ENCODE measurements at regions not wholly inside any gene's neighbourhood (a gene's known extent, or its start where the extent isn't known, plus 50 kb on each side); places are given as distances from the start of the nearest gene placed in this dataset.
"Not testable (repeated sequence)": the region's sequence is repeated elsewhere in the genome, so short reads cannot be mapped to it uniquely, and the experiment has no call there.

DNA sequence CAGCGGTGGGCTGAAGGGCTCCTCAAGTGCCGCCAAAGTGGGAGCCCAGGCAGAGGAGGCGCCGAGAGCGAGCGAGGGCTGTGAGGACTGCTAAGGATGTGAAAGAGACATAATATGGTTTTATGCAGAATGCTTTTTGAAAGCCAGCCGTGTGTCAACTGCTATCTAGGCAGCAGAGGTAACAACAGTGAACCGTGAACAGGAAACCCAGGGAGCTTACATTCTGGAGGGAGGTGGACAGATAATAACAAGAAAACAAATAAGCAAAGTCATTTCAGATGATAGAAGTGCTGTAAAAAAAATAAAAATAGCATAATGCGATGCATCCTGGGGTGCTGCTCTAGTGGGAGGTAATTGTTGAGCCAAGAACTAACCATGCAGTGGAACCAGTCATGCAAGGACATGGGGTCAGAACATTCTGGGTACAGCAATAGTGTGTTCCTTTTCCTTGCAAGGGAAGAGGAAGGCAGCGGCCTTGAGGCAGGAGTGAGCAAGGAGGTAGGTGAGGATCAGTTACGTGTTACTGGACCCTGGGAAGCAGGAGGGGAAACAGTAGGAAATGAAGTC, 134.4 kb upstream of the TMEM170B start:
- no peak for DNase-seq

DNA sequence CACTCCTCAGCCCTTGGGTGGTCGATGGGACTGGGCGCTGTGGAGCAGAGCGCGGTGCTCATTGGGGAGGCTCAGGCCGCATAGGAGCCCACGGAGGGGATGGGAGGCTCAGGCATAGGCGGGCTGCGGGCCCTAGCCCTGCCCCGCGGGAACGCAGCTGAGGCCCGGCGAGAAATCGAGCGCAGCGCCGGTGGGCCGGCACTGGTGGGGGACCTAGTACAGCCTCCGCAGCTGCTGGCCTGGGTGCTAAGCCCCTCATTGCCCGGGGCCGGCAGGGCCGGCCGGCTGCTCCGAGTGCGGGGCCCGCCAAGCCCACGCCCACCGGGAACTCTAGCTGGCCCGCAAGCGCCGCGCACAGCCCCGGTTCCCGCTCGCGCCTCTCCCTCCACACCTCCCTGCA, 135.0 kb upstream of the TMEM170B start:
- not testable (repeated sequence) for DNase-seq

DNA sequence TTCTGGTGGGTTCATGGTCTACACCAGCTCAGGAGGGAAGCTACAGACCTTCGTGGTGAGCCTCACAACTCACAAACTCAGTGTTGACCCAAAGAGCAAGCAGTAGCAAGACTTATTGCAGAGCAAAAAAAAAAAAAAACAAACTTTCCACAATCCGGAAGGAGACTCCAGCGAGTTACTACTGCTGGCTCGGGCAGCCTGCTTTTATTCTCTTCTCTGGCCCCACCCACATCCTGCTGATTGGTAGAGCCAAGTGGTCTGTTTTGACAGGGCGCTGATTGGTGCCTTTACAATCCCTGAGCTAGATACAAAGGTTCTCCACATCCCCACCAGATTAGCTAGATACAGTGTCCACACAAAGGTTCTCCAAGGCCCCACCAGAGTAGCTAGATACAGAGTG, 135.6 kb upstream of the TMEM170B start:
- not testable (repeated sequence) for DNase-seq

DNA sequence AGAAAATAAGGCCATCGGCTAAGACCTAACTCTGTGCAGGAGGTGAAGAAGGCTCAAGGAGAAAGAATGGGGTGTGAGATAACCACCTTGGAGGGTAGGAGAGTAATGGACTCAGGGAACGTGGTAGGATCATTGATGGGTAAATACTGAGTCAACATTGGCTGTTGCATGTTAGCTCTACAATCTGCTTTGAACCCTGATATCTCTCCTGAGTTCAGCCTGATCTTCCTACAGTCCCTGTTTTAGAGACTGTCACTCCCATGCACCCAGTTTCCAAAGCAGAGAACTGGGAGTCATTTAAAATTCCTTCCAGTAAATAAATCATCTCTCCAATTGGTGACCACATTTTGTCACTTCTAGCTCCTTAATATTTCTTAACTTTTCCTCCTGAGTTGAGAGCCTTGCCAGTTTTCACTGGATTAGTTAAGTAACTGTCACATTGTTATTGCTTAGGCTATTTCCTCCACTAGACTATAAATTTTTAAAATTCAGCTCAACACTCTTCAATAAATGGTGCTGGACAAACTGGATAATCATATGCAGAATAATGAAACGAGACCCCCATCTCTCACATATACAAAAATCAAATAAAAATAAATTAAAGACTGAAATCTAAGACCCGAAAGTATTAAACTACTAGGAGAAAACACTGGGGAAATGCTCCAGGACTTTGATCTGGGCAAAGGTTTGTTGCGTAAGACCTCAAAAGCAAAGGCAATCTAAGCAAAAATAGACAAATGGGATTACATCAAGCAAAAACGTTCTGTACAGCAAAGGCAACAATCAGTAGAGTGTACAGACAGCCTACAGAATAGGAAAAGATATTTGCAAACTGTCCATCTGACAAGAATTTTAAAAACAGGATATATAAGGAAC, 138.9 kb upstream of the TMEM170B start:
- DNase-seq: no peak

- no peak for DNase-seq
These were observed 139.7 kb upstream of the TMEM170B start for GRCh38 chr6:11397622-11398450.

GRCh38 chr6:11396860-11397259, 140.7 kb upstream of the TMEM170B start:
- DNase-seq: no peak

DNA sequence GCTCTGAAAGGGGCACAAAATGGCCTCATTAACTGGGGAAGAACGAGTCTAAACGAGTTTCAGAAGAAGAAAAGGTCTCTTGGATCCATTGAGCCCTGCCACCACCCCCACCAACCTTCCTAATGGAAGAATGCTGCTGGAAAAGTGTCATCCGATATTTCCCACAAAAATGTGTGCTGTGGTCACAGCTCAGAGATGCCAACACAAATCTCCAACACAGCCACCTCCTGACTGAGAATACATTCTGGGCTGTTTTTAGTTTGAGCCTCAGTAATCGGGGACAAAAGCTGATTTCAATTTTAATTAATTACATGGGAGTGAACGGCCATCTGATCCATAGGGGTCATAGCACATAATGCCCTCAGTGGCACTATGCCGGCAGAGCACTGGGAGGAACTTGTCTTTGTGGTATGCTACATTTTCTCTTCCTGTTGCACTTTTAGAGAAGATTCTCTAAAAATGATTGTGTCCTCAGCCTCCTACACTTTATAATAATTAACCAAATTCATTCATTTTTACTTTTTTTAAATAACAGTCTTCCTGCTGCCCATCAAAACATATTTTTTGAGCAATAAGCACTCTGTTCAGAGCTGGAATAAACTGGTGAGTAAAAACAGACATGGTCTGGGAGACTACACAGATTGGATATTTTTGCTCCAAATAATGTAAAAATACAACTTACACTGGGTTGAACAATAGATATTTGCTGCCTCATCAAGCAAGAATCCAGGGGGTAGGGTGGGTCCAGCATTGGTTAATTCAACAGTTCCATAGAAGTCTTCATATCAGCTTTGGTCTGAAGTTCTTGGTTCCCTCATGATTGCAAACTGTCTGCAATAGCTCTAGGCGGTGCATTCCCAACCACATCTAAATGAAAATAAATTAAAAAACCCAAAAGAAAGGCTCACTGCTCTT, 143.6 kb upstream of the TMEM170B start:
- no peak for DNase-seq

DNA sequence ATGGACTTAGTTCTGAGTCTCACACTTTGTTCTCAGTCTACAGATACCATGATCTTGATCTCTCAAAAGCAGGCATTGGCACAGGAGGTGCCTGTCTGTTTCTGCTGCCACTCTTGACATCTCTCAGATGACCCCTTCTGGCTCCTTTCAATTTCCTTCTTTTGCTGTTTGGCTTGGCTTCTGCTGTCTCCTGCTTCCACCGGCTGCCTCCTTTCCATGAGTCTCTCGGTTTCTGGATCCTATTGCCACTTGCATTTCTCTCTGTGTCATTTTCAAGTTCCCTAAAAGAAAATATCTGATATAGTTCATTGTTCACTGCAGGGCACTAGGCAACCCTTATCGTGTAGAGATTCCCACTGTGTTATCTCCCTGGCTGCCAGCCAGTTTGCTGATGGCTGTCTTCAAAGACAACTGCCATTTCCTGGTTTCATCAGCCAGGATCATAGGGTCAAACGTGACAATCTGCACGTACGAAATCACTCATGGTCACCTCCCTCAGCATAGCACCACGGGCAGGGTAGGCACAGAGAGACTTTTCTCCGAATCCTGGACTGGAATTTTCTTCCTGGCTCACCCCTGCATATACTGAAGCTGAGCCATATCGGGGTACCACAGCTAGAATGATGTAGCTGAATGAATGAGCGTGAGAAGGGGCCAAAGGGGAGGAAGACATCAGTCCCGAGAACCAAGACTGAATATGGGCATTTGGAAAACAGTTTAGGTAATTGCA, 144.6 kb upstream of the TMEM170B start:
- DNase-seq: no peak

DNA sequence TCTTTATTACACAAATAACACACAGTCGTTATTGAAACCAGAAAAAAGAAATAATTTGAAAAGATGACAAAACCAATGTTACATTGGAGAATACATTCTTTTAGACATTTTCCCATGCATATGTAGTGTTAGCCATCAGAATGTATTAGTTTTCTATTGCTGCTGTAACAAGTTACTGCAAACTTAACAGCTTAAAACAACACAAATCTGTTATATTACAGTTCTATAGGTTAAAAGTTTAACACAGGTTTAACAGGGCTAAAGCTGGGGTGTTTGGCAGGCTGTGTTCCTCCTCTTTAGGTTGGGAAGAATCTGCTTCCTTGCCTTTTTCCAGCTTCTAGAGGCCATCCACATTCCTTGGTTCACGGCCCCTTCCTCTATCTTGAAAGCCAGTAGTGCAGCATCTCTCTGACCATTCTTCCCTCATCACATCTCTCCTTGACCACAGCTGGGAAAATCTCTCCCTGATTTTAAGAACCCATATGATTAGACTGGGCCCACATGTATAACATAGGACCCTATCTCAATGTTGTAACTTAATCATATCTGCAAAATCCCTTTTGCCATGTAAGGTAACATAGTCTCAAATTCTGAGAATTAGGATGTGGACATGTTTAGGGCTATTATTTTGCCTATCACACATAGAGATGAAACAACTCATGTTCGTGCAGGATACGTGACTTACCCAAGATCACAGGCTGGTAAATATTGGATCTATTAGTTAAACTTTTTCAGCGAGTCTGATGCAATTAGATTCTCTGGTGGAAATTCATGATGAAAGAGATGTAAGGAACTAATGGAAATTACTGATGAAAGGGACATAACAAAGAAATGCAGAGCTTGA, 145.4 kb upstream of the TMEM170B start:
- DNase-seq: no peak

- DNase-seq: no peak
These were observed 147.6 kb upstream of the TMEM170B start for GRCh38 chr6:11389977-11390376.

- DNase-seq: no peak
These were observed 148.3 kb upstream of the TMEM170B start for GRCh38 chr6:11388983-11389944.

DNA sequence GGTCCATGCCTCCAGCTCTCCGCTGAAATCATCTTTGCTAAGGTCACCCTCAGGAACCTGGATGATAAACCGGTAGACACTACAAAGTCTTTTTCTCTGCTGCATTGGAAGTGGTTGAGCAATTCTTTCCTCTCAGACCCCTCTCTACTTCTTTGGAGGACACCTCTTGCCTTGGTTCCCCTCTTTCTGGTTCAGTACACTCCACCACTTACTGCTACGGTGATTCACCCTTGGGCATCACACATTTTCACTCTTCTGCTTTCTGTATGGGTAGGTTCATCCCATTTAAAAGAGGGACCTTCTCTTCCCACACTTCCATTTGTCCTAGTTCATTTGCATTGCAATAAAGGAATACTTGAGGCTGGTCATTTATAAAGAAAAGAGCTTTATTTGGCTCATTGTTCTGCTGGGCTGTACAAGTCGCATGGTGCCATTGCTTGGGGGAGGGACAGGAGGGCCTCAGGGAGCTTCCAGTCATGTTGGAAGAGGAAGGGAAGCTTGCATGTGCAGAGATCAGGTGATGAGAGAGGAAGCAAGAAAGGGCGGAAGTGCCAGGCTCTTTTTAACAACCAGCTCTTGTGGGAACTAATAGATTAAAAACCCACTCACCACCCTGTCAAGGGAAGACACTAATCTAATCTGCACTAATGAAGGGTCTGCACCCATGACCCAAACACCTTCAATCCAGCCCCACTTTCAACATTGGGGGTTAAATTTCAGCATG, 149.7 kb upstream of the TMEM170B start:
- no peak for DNase-seq

DNA sequence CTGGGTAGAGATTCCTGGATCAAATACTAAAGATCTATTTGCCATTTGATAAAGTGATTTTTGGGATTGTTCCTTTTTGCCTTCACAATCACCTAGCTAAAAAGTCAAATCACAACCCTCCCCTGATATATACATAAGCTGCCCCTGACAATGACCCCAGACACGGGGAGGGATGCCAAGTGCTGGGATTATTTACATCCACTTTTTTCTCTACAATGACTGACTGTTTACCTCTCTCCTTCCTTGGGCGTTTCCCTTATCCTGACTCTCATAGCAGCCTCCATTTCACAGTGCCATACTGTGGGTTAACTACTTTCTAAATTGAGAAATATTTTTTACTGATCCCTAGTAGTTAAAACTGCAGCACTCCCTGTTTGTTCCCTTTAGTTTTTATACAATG, 150.8 kb upstream of the TMEM170B start:
- DNase-seq: no peak

DNA sequence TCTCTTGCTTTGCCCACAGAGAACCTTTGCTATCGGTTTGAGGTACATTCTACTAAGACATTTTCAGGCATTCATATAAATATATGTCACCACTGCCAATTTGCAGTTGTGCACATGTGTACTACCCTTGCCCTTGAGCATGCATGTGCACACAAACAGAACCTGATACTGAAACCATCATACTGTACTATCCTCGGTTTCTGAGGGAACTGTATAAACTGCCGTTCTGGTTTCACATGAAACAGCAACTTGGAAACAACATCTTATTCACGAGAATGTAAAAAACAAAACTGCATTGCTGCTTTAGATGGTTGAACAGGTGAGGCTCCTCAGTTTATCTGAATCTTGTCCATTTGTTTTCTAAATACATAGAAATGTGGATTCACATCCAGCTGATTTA, 151.2 kb upstream of the TMEM170B start:
- DNase-seq: no peak

GRCh38 chr6:11384531-11385309, 152.3 kb upstream of the NEDD9 start:
- DNase-seq: no peak

DNA sequence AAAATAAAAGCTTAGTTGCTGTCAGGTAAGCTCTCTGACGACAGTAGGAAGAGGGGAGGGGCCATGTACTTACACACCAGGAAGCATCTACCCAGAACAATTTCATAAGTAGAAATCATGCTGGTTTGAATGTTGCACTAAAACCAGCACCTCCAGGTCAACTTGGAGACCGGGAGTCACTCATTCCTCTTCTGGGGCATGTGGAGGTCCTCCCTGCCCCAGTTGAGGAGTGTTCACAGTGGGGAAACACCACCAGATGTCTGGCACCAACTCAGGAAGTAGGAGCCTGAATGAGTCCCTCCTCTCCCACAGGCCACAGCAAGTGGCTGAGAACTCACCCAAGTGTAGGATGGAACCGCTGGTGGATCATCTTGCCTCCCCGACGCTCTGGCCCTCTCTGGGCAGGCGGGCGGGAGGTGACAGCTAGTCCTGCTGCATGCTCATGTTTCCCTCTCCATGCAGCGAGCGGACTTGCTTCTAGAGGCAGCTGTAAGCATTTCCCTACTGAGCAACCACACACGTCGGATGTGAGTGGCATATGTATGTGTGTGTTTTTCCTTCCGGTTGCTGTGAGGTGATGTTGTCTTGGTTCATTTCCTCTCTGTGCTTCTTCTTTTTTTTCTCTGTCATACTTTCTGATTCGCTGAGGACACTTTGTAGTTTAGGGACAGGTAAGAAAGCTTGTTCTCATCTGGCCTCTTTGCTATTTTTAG, 149.5 kb upstream of the NEDD9 start:
- DNase-seq: peak; percentile 86

- no peak for DNase-seq
These were observed 148.7 kb upstream of the NEDD9 start for GRCh38 chr6:11380969-11381744.
